ENCODE measurements at regions not wholly inside any gene's neighbourhood (a gene's known extent, or its start where the extent isn't known, plus 50 kb on each side); places are given as distances from the start of the nearest gene placed in this dataset.
"Not testable (repeated sequence)": the region's sequence is repeated elsewhere in the genome, so short reads cannot be mapped to it uniquely, and the experiment has no call there.

- DNase-seq (ENCODE audit: low read depth in 2 of 2): no peak
Observed at GRCh38 chr4:141290771-141291170, 70.1 kb downstream of the ZNF330 start.

DNA sequence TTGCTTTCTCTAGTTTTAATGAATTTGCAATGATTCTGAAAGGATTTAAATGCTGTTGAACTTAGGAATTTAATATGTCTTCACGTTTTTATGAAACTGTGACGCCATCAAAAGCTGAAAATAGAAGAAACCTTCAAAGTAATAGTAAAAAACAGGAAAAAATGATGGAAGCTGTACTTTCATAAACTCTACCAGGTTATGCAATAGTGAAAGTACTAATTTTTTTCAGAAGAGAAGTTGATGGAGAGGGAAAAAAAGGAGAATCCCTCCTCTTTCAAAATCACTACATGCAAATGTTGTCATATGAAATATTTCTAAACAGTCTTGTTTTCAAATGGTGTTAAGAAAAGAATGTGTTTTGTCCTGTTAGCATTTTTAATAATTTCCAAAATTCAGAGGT lies 73.6 kb downstream of the ZNF330 start:
- no peak for DNase-seq (ENCODE audit: low read depth in 2 of 2)

DNA sequence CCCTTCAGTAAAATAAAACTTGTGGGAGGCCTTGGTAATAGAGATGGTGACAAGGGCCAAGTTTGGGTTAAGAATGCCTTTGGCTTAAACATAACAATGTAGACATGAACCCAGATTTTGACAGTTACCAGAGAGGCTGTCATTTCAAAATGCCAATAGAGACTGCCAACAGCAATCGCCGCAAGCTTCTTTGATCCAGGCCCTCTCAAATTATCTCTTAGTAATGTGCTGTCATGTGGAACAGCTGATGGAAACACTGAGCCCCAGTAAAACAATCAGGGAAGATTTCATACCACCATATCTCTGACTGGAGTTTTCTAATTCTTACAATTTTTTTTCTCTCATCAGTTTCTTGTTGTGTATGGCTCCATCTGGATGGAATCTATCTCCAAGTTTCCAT lies 80.5 kb downstream of the ZNF330 start:
- DNase-seq (ENCODE audit: low read depth in 2 of 2): no peak

GRCh38 chr4:141302924-141303323 lies 82.2 kb downstream of the ZNF330 start:
- DNase-seq (ENCODE audit: low read depth in 2 of 2): no peak

- no peak for DNase-seq (ENCODE audit: low read depth in 2 of 2)
Observed at GRCh38 chr4:141304346-141304745, 83.7 kb downstream of the ZNF330 start.

- no peak for DNase-seq (ENCODE audit: low read depth in 2 of 2)
Observed at GRCh38 chr4:141306331-141306730, 85.6 kb downstream of the ZNF330 start.

DNA sequence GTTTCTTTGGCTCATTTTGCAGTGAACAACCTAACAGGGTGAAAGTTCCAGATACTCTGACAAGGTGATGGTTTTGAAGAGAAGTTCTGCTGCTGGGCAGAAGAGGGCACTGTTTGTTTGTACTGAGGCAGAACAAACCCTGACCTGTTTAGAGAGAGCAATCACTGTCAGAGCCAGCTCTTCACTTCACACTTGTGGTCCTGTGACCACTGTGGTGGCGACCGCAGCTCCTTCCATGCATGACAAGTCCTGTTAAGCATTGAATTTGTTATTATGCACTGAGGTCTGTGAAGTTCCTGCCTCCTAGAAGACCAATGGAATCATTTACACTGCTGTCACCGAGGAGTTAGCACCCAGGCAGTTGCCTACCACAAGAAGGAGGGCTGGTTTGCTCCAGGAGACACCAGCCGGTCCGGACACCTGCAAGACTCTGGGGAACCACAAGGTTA lies 86.6 kb downstream of the ZNF330 start:
- DNase-seq (ENCODE audit: low read depth in 2 of 2): peak; percentile 6 to 35

- no peak for DNase-seq (ENCODE audit: low read depth in 2 of 2)
Observed at GRCh38 chr4:141309874-141310273, 89.2 kb downstream of the ZNF330 start.

- no peak for DNase-seq (ENCODE audit: low read depth in 2 of 2)
Observed at GRCh38 chr4:141311246-141312204, 90.8 kb downstream of the ZNF330 start.

- no peak for DNase-seq (ENCODE audit: low read depth in 2 of 2)
Observed at GRCh38 chr4:141314627-141315026, 93.9 kb downstream of the ZNF330 start.

DNA sequence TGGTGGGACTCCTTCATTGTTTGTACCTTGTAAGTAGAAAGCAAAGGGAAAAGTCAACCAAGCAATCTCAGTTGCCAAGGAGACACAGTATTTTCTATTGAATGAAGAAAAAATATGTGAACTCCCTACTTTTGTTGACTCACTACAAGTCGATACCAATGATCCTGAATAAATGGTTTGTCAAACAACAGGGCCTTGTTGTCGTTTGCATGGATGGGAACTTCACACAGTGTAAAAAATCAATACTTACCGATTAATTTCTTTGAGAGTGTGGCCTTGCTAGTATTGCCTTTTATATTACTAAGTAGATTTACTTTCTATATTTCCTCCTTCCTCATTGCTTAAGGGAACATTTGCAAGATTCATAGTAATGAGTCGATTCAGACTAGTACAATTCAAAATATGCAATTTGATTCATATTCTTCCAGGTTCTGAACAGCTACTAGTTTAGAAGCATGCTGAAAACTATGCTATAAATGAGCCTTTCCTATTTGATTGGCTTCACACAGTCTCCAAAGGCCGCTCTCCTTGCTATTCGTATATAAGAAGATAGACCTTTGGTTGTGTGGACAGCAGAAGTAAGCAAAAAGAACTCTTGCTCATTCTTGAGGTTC lies 108.0 kb downstream of the ZNF330 start:
- no peak for DNase-seq (ENCODE audit: low read depth in 2 of 2)

DNA sequence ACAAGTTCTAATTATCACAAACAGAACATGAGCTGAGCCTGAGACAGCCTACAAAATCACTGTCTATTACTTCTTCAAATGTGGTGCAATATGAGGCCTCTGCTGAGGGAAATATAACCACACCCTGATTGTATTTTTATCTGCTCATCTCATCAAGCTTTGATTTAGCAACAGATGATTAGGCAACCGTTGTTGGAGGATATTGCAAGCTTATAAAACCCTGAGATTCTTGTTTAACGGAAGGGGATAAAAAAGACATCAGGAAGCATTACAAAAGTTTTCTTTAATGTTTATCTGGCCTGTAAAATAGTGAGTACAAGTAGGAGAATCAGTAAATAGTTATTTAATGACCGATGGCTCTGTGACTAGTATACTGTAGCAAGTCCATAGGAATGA lies 108.5 kb downstream of the ZNF330 start:
- no peak for DNase-seq (ENCODE audit: low read depth in 2 of 2)

DNA sequence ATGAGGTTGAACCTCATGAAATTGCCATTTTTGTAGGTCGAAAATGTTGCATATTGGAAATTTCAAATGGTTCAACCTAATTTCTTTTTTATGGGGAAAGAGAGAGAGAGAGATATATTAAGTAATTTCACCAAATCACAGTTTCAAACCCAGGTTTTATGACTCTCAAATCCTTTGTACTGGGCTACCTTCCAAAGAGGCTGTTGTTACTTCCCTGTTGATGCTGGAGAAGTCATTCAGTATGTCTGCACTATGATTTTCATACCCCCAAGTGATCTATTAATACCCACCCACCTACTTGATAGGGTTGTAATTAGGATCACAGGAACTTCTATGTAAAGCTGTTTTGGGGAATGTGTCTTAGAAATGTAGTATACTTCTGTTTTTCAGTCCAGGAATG lies 109.9 kb downstream of the ZNF330 start:
- no peak for DNase-seq (ENCODE audit: low read depth in 2 of 2)

DNA sequence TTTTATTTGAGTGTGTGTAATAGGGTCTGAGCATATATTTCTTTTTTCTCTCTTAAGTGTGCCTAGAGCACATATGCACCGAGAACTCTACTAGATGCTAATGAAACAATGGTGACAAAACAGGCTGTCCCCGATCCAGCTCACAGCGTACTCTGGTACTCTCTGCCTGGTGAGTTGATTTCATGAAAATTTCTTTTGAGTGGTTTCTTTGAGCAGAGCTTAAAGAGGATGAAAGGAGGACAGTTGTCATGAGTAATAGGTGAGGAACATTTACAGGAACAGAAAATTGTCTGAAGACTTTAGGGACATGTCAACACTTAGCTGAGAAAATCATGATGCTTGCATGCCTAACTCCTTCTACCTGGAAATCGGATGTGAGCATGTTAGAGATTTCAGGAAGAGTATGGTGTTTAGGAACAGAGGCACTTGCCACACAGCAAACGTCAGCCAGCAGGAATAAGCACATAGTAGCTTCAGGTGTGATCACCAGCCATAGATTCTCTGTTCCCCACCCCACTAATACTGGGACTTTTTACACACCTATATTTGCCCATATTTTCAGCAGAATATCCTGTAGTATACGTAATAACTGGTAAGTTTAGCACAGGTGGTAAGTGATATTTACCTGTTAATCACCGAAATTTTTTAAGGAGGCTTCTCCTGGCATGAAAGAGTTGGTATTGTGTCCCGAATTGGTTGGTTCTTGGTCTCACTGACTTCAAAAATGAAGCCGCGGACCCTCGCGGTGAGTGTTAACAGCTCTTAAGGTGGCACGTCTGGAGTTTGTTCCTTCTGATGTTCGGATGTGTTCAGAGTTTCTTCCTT lies 111.1 kb downstream of the ZNF330 start:
- DNase-seq (ENCODE audit: low read depth in 2 of 2): no peak

- not testable (repeated sequence) for DNase-seq (ENCODE audit: low read depth in 2 of 2)
Observed at GRCh38 chr4:141332359-141333181, 111.9 kb downstream of the ZNF330 start.

GRCh38 chr4:141333456-141334230 lies 112.9 kb downstream of the ZNF330 start:
- not testable (repeated sequence) for DNase-seq (ENCODE audit: low read depth in 2 of 2)

- DNase-seq (ENCODE audit: low read depth in 2 of 2): no peak
Observed at GRCh38 chr4:141335166-141335565, 114.5 kb downstream of the ZNF330 start.

DNA sequence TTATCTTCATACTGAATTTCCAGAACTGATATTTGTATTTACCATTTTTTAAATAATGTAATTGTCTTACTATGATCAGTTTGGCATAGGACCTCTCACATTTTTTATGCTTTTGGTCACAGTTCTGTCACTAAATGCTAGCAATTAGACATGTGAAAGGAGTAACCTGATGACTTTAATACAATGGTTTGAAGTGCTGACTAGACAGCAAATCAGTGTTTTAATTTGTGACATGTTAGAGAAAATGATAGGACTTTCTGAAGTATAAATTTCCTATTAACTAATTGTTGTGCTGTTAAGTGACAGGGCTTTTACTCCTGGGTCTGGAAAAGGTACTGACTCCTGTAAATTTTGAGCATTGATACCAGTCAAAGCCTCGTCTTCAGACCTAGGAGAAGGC lies 117.5 kb downstream of the ZNF330 start:
- no peak for DNase-seq (ENCODE audit: low read depth in 2 of 2)

DNA sequence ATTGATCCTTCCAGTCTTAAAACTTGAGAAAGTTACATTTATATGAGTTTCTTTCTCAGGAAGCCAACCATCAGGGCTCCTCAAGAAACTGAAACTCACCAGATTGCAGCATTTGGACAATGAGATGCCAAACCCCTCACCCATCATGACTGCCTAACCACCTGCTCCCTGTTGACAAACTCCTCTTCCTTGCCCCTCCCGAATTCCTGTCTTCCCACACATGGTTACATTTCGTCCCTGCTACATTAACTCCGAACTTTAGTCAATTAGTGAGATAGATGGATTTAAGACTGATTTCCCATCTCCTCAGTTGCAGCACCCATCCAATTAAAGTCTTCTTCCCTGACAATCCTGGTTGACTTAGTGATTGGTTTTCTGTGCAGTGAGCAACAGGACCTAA lies 118.7 kb downstream of the ZNF330 start:
- DNase-seq (ENCODE audit: low read depth in 2 of 2): no peak

GRCh38 chr4:141339966-141340365 lies 119.3 kb downstream of the ZNF330 start:
- DNase-seq (ENCODE audit: low read depth in 2 of 2): no peak

DNA sequence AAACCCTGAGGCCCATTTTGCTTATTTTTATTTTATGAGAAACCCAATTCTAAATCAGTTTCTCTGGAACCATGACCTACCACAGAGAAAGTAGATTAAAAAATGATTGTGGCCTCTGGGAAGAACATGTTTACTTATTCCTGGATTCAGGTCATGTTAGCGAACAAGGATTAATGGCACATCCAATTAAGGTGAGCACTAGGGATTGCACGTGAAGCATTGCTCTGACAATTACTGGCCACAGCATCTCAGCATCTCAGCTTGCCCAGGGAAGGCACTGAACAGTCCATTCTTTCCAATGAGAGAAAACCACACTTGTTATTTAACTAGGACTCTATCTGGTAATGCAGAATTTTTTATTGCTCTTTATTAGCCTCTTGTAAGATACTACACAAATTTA lies 119.8 kb downstream of the ZNF330 start:
- no peak for DNase-seq (ENCODE audit: low read depth in 2 of 2)
